ENCODE measurements at regions not wholly inside any gene's neighbourhood (a gene's known extent, or its start where the extent isn't known, plus 50 kb on each side); places are given as distances from the start of the nearest gene placed in this dataset.
A peak's percentile ranks its signal among the peaks of the same experiment; 100 is the strongest.
"Not testable (repeated sequence)": the region's sequence is repeated elsewhere in the genome, so short reads cannot be mapped to it uniquely, and the experiment has no call there.

DNA sequence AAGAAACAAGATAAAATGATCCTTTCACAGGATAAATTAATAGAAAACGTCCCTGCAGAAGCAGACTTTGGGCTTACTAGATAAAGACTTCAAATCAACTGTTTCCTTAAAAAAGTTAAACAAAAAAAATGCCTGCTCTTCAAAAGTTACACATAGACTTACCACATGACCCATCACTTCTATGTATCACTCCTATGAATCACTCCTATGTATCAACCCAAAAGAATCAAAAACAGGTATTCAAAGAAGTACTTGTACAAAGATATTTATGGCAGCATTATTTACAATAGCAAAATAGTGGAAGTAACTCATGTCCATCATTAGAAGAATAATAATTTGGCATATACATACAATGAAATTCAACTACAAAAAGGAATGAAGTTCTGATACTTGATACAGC, 56.3 kb upstream of the PRDM9 start:
- no peak for DNase-seq

- DNase-seq, result no peak
These were observed 57.2 kb upstream of the PRDM9 start for GRCh38 chr5:23450187-23450586.

DNA sequence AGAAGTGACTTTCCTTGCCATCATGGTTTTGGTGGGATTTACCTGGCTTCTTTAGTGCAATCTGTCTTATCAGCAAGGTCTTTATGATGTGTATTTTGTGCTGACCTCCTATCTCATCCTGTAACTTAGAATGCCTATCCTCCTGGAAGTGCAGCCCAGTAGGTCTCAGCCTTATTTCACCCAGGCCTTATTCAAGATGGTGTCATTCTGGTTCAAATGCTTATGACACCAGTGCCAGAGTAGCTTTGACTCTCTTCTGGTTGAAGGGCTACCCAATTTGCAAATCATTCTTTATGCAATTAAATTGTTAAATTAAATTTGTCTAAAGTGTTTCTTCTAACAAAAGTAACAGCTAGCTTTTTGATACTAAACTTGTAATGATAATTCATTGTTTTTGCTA, 58.8 kb upstream of the PRDM9 start:
- no peak for DNase-seq

GRCh38 chr5:23446424-23446823, 61.0 kb upstream of the PRDM9 start:
- no peak for DNase-seq

GRCh38 chr5:23445573-23445972, 61.8 kb upstream of the PRDM9 start:
- DNase-seq, result no peak

GRCh38 chr5:23440703-23441102, 66.7 kb upstream of the PRDM9 start:
- DNase-seq, result no peak

GRCh38 chr5:23437011-23437410, 70.4 kb upstream of the PRDM9 start:
- peak; percentile 69 for DNase-seq

DNA sequence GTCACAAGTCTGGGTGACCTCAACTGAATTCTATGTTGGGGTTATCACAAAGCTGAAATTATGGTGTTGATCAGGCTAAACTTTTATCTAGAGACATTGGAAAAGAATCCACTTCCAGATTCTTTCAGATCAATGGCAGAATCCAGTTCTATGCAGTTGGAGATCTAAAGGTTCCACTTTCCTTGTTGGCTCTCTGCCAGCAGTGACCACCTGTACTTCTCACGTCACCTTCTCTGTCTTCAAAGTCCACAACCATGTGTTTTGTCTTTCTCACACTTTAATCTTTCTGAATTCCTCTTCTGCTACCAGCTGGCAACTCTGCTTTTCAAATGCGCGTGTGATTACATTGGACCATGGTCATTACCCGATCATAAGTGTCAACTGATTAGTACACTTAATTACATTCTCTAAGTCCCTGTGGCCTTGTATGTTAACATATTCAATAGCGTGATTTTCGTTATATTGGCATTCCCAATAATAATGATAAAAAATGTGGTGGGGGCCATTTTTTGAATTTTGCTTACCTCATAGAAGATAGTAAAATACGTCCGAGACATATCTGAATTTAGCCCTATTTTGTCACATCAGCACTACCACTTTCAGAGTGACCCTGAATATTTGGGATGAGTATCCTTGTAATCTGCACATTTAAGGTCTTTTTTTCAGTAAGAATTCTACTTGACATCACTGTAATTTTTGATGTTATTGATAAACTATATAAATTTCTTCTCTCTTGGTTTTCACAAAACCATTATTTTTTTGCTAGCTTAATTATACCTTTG, 73.7 kb upstream of the PRDM9 start:
- DNase-seq, result no peak

GRCh38 chr5:23428705-23429104, 78.7 kb upstream of the PRDM9 start:
- no peak for DNase-seq

DNA sequence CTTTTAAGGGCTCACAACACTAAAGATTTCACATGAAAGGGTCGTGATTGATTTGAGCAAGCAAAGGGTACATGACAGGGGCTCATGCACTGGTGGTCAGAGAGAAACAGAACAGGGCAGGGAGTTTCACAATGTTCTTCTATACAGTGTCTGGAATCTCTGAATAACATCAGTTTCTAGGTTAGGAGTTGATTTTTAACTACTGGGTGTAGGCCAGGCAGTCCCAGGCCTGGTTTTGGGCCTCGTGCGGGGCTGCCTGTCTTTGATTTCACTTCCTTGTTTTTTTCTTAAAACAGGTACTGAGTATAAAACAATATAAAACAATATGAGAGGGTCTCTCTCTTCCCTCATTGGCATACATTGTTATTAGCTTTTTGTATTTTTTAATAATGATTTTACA, 87.2 kb upstream of the PRDM9 start:
- not testable (repeated sequence) for DNase-seq

DNA sequence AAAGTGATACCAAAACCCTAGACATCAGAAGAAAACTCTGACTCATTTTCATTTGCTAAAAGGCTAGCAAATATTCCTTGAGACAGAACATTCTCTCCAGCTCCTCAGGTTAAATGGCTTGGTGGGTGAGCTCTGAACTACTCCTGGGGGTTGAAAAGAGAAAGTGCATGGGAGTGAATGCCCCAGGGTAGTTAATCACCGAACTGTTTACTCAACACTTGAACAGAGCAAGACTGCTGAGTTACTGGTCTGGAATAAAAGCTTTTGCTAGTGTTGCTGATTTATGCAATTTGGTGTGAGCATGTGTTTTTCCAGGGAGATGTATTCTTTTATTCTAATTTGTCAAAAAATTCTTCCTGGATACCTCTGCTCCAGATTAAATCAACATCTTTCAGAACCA, 88.3 kb upstream of the PRDM9 start:
- peak; percentile 86 for DNase-seq

GRCh38 chr5:23412515-23412914, 94.9 kb upstream of the PRDM9 start:
- no peak for DNase-seq

GRCh38 chr5:23411994-23412393, 95.4 kb upstream of the PRDM9 start:
- no peak for DNase-seq

- DNase-seq, result peak; percentile 32
These were observed 96.2 kb upstream of the PRDM9 start for GRCh38 chr5:23411200-23411599.

DNA sequence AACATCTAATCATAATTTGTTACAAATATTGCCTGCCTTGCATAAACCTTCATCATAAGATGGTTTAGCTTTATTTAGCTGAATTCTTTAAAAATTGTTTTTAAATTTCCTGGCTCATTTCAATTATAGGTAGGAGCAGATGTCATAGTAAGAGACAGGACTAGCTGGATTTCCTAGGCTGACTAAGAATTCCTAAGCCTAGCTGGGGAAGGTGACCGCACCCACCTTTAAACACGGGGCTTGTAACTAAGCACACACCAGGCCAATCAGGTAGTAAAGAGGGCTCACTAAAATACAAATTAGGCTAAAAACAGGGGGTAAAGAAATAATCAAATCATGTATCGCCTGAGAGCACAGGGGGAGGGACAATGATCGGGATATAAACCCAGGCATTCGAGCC, 96.6 kb upstream of the PRDM9 start:
- peak; percentile 31 for DNase-seq

DNA sequence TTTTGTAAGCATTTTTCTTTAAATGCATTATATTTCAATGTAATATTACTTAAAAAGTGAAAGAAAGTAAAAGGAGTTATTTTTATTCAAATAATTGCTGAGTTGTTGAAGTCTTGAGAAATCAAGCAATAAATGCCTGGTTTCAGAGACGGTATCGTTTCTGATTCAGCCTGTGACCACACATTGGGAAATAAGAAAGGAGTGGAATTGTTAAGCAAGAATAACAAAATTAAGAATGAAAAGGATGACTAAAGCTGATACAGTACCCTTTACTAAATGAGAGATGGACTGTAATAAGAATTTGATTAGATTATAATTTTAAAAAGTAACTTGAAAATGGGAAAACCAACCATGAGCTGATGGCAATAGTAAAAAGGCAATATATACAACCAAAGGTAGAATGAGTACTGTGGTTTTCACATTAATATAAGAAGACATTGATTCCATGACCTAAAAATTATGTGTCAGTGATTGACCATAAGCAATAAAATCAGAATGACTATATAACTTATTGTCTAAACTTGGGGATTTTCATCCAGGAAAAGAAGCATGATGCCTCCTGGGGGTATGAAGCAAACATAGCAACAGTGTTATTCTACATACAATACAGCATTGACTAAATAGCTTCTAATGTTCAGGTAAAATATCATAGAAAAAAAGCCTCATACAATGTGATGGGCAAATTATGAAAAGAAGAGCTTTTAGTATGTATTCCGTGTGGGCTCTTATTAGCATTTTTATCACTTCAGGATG, 101.9 kb upstream of the PRDM9 start:
- no peak for DNase-seq

GRCh38 chr5:23402585-23402984, 104.8 kb upstream of the PRDM9 start:
- no peak for DNase-seq

GRCh38 chr5:23400951-23401350, 106.5 kb upstream of the PRDM9 start:
- no peak for DNase-seq

- DNase-seq, result no peak
These were observed 111.1 kb upstream of the PRDM9 start for GRCh38 chr5:23396346-23396745.

- peak; percentile 96 for DNase-seq
These were observed 117.9 kb upstream of the PRDM9 start for GRCh38 chr5:23389291-23390101.

DNA sequence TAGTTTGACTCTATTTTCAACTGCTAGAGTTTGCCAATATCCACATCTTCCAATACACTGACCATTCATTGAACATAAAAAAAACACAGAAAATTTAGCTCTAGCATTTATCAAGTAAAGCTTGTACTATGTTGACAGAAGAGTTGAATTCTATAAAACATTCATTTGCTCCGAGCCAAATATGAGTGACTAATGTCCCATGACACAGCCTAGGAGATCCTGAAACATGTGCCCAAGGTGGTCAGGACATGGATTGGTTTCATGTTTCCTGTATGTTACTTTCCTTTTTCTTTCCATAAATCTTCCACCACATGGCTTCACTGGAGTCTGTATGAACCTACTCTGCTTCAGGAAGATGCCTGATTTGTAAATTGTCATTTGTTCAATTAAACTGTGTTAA, 122.4 kb upstream of the PRDM9 start:
- no peak for DNase-seq

DNA sequence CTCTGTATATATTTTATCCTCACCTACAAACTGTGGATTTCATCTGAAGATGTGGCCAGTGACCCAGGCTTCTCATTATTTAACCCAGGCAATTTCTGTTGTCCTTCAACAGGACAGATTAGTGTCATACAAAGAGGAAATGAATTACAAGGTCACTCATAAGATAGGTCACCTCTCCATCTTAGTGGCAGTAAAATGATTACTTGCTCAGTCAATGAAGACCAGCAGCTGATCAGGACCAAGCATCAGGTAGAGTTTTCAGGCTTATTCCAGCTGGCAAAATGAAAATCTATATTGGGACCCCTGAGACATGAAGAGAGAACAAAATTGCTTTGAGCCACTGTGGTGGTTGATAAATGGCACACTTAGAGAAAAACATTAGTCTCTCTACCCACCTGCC, 135.2 kb upstream of the PRDM9 start:
- DNase-seq, result no peak

- no peak for DNase-seq
These were observed 139.0 kb upstream of the PRDM9 start for GRCh38 chr5:23368393-23368792.

DNA sequence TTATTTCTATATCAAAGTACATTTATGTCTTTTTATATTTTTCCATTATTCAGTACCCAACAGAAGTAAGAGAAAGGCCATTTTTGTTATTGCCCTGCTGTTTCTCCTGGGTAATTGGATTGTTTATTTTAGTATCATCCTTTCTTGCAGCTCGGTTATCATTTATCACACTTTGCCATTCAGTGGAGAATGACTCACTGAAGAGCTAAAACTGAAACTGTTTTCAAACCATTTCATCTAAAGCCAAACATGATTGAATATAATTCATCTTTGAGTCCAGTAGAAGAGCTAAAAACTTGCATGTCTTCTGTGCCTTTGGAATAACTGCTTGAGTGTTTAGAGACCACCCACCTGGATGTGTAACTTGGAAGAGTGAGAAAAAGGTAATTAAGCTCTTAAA, 139.5 kb upstream of the PRDM9 start:
- no peak for DNase-seq
